ENCODE measurements at regions not wholly inside any gene's neighbourhood (a gene's known extent, or its start where the extent isn't known, plus 50 kb on each side); places are given as distances from the start of the nearest gene placed in this dataset.

DNA sequence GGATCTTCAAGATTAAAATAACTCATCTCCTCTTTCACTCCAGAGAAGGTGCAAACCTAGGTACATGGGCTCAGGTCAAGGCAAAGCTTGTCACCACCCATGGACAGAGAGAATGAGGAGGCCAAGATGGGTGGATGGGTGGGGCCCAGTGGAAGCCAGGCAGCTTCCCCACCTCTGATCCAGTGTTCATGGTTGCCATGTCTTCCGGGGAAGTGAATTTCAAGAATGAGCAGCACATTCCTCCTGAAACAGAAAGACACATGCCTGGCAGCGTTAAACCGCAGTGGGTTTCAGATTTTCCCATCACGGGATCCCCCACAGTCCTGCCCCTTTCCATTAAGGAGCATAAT is 301.7 kb downstream of the EIPR1 start:
- no peaks in the 10 kb centered on the region for H4K20me1 ChIP-seq (ENCODE audit: low read depth, low read length)
- no peak overlapping the region for H3K4me2 ChIP-seq (ENCODE audit: low read depth, low read length, poor library complexity, severe bottlenecking)
- no peaks in the 10 kb centered on the region for H3F3A ChIP-seq (ENCODE audit: insufficient read depth)
- no peaks in the 10 kb centered on the region for H3K9me3 ChIP-seq (ENCODE audit: insufficient read depth, low read length)
- TF ChIP-seq, protein P1, sequence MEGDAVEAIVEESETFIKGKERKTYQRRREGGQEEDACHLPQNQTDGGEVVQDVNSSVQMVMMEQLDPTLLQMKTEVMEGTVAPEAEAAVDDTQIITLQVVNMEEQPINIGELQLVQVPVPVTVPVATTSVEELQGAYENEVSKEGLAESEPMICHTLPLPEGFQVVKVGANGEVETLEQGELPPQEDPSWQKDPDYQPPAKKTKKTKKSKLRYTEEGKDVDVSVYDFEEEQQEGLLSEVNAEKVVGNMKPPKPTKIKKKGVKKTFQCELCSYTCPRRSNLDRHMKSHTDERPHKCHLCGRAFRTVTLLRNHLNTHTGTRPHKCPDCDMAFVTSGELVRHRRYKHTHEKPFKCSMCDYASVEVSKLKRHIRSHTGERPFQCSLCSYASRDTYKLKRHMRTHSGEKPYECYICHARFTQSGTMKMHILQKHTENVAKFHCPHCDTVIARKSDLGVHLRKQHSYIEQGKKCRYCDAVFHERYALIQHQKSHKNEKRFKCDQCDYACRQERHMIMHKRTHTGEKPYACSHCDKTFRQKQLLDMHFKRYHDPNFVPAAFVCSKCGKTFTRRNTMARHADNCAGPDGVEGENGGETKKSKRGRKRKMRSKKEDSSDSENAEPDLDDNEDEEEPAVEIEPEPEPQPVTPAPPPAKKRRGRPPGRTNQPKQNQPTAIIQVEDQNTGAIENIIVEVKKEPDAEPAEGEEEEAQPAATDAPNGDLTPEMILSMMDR (IDR thresholded peaks at IDR 0.05; ENCODE audit: insufficient read depth, low read length, poor library complexity, severe bottlenecking) = no peak
- TF ChIP-seq EZH2phosphoT487 (conservative IDR thresholded peaks at IDR 0.05; ENCODE audit: low read length) = no peak
- H3K79me2 ChIP-seq (ENCODE audit: insufficient read depth, low read length) = no peaks in the 10 kb centered on the region
- no peaks in the 10 kb centered on the region for H3K9me2 ChIP-seq (replicated peaks; ENCODE audit: insufficient read depth, low read length)
- H3K27ac ChIP-seq (ENCODE audit: low read depth, low read length) = no peak overlapping the region
- no peaks in the 10 kb centered on the region for H3K27me3 ChIP-seq (ENCODE audit: low read length)
- no peak overlapping the region for H3K4me3 ChIP-seq (ENCODE audit: insufficient read depth, low read length, poor library complexity, severe bottlenecking)
- no peak overlapping the region for H2AFZ ChIP-seq (ENCODE audit: low read depth, low read length, severe bottlenecking)
- no peak overlapping the region for H3K9ac ChIP-seq (ENCODE audit: low read length)
- H3K36me3 ChIP-seq (ENCODE audit: low read length) = no peaks in the 10 kb centered on the region

DNA sequence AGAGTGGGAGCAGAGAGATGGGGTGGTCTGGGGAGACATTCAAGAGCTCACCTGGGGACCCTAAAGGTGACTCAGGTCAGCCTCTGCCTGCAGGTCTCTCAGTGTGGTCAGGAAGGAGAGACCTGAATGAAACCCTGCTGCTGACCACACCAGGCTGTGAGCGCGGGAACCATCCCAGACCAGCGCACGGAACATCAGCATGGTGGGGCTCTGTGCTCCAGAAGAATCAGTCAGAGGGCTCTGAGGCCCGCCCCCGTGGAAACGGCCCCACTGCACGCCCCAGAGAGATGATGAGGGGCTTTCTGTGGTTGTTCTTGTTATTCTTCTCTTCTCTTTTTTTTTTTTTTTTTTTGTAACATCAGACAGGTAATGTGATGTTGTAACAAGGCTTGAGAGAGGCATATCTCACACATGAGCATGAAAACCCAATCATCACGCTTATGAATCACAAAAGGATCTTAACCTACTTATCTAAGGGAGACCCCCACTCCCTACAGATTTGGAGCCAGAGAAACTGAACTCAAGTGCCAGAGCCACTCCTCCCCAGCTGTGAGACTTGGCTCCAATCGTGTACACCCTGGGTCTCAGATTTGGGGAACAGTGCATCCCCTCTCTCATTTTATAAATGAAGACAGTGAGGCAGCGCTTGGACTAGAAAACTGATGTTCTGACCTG is 302.2 kb downstream of the EIPR1 start:
- no peak overlapping the region for H3K9ac ChIP-seq (ENCODE audit: low read length)
- H4K20me1 ChIP-seq (ENCODE audit: low read depth, low read length) = no peaks in the 10 kb centered on the region
- H3K27ac ChIP-seq (ENCODE audit: low read depth, low read length) = no peak overlapping the region
- no peaks in the 10 kb centered on the region for H3K79me2 ChIP-seq (ENCODE audit: insufficient read depth, low read length)
- no peak overlapping the region for H3K4me3 ChIP-seq (ENCODE audit: insufficient read depth, low read length, poor library complexity, severe bottlenecking)
- H3K27me3 ChIP-seq (ENCODE audit: low read length) = no peaks in the 10 kb centered on the region
- no peaks in the 10 kb centered on the region for H3K9me3 ChIP-seq (ENCODE audit: insufficient read depth, low read length)
- H3K9me2 ChIP-seq (replicated peaks; ENCODE audit: insufficient read depth, low read length) = no peaks in the 10 kb centered on the region
- H3F3A ChIP-seq (ENCODE audit: insufficient read depth) = no peaks in the 10 kb centered on the region
- H3K36me3 ChIP-seq (ENCODE audit: low read length) = no peaks in the 10 kb centered on the region
- no peak for TF ChIP-seq EZH2phosphoT487 (conservative IDR thresholded peaks at IDR 0.05; ENCODE audit: low read length)
- TF ChIP-seq, protein P1 (IDR thresholded peaks at IDR 0.05; ENCODE audit: insufficient read depth, low read length, poor library complexity, severe bottlenecking) = no peak
- H2AFZ ChIP-seq (ENCODE audit: low read depth, low read length, severe bottlenecking) = no peak overlapping the region
- no peak overlapping the region for H3K4me2 ChIP-seq (ENCODE audit: low read depth, low read length, poor library complexity, severe bottlenecking)

DNA sequence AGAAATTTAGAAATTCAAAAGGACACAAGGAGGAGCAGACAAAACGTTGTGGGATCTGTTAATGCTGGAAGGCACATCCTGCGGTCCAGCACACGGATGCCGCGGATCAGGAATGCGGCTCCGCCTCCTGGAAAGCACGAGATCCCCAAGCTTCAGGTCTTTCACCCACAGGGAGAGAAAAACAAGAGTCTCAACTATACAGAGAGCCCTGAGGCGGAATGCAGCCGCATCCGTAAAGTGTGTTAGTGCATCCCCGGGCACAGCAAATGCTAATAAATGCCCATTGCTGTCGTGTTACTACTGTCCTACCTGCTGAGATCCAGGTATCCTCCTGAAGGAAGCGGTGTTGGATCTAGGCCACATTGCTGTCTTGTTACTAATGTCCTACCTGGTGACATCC is 303.9 kb downstream of the EIPR1 start:
- Histone ChIP-seq H3K36me3 (ENCODE audit: low read length) (no peaks in the 10 kb centered on the region), H3K27me3 (ENCODE audit: low read length) (no peaks in the 10 kb centered on the region), H4K20me1 (ENCODE audit: low read depth, low read length) (no peaks in the 10 kb centered on the region), H3K9me3 (ENCODE audit: insufficient read depth, low read length) (no peaks in the 10 kb centered on the region), H3F3A (ENCODE audit: insufficient read depth) (no peaks in the 10 kb centered on the region), H3K27ac (ENCODE audit: low read depth, low read length) (no peak overlapping the region), H3K4me2 (ENCODE audit: low read depth, low read length, poor library complexity, severe bottlenecking) (no peak overlapping the region), H2AFZ (ENCODE audit: low read depth, low read length, severe bottlenecking) (no peak overlapping the region), H3K79me2 (ENCODE audit: insufficient read depth, low read length) (no peaks in the 10 kb centered on the region), H3K9ac (ENCODE audit: low read length) (no peak overlapping the region), H3K4me3 (ENCODE audit: insufficient read depth, low read length, poor library complexity, severe bottlenecking) (no peak overlapping the region), H3K9me2 (replicated peaks; ENCODE audit: insufficient read depth, low read length) (no peaks in the 10 kb centered on the region)
- TF ChIP-seq EZH2phosphoT487 (conservative IDR thresholded peaks at IDR 0.05; ENCODE audit: low read length) = no peak
- TF ChIP-seq, protein P1 (IDR thresholded peaks at IDR 0.05; ENCODE audit: insufficient read depth, low read length, poor library complexity, severe bottlenecking) = no peak

Measured in SU-DHL-6 (cell line).